A549 (cell line): ENCODE measurements at regions not wholly inside any gene's neighbourhood (a gene's known extent, or its start where the extent isn't known, plus 50 kb on each side); places are given as distances from the start of the nearest gene placed in this dataset.

ENCODE experiments used
- ATAC-seq, 2 experiments: fragments of 200-7000 bp in 1 of 2; fragments of >200 bp in 1 of 2; cut with Nextera tagmentation in 1 of 2; cut with Tn5 transposase in 1 of 2; 3 replicates each; pipeline versions ENCODE4 v1.8.0 to v1.9.1; 2018 to 2020; ENCODE audit warnings: mild to moderate bottlenecking in 1 of 2, moderate library complexity in 1 of 2
- CTCF ChIA-PET: fragments of 300-600 bp; sonication (Branson Sonifier 250); formaldehyde crosslinking; extraction: SDS; loops from one replicate; lab custom pipeline; 2021; ENCODE audit warnings: antibody characterized with exemption, inconsistent platforms; lab: Yijun Ruan, JAX
- POLR2A ChIA-PET: fragments of 350-600 bp; formaldehyde crosslinking; extraction: SDS; loops from one replicate; lab custom pipeline; 2021; ENCODE audit warnings: antibody characterized with exemption, inconsistent platforms; lab: Yijun Ruan, JAX
- DNase-seq, 2 experiments: peaks; one replicate each; pipeline versions ENCODE4 v3.0.0 to v3.0.0-alpha.2; 2011 to 2016; ENCODE audit warnings: low read depth in 1 of 2, low spot score in 1 of 2
- FAIRE-seq: peaks from 2 replicates; lab custom pipeline; 2011; peaks lifted over from hg19 to GRCh38; lab: Jason Lieb, UNC
- H3K27ac ChIP-seq, 2 experiments: fragments of >200 bp; sonication (Bioruptor Twin); formaldehyde crosslinking; 3 replicates each; pipeline ENCODE4 v1.5.1; 2016 to 2017
- H3K4me1 ChIP-seq: fragments of >200 bp; sonication (Bioruptor Twin); formaldehyde crosslinking; 3 replicates; pipeline ENCODE4 v1.6.1; 2016
- H3K4me2 ChIP-seq: fragments of >200 bp; sonication (Bioruptor Twin); formaldehyde crosslinking; 3 replicates; pipeline ENCODE4 v1.6.1; 2016
- H3K4me3 ChIP-seq: fragments of >200 bp; sonication (Bioruptor Twin); formaldehyde crosslinking; 3 replicates; pipeline ENCODE4 v1.5.1; 2016
- H3K9me3 ChIP-seq: fragments of >200 bp; sonication (Bioruptor Twin); formaldehyde crosslinking; 3 replicates; pipeline ENCODE4 v1.6.1; 2016
- BHLHE40 ChIP-seq: IDR thresholded peaks from 2 replicates; pipeline ENCODE4 v1.6.1; 2012; ENCODE audit warnings: low read depth, low read length, inconsistent platforms
- CBX8 ChIP-seq: fragments of 200-600 bp; sonication (generic); IDR thresholded peaks from 2 replicates; pipeline ENCODE4 v1.6.1; 2016
- ESRRA ChIP-seq: fragments of 150-350 bp; IDR thresholded peaks from 2 replicates; pipeline ENCODE4 v1.6.1; 2014; ENCODE audit warnings: mild to moderate bottlenecking, low read length, borderline replicate concordance
- FOXS1 ChIP-seq: fragments of 250-450 bp; sonication (Bioruptor Pico); IDR thresholded peaks from 2 replicates; pipeline ENCODE4 v1.5.0; 2020; ENCODE audit warnings: mild to moderate bottlenecking, moderate library complexity
- HDAC2 ChIP-seq: fragments of 200-600 bp; sonication (generic); IDR thresholded peaks from 2 replicates; pipeline ENCODE4 v1.6.1; 2016
- HMGXB4 ChIP-seq: fragments of 250-450 bp; sonication (Bioruptor Pico); IDR thresholded peaks from 2 replicates; pipeline ENCODE4 v1.5.0; 2021; ENCODE audit warnings: mild to moderate bottlenecking, moderate library complexity, borderline replicate concordance
- HOXB13 ChIP-seq: fragments of 250-450 bp; sonication (Bioruptor Pico); IDR thresholded peaks from 2 replicates; pipeline ENCODE4 v1.5.0; 2020; ENCODE audit warnings: low read depth, mild to moderate bottlenecking, moderate library complexity
- KDM1A ChIP-seq: fragments of 200-600 bp; sonication (generic); IDR thresholded peaks from 2 replicates; pipeline ENCODE4 v1.6.1; 2016; ENCODE audit warnings: low read depth, mild to moderate bottlenecking
- KDM5A ChIP-seq: fragments of 200-600 bp; sonication (generic); IDR thresholded peaks from 2 replicates; pipeline ENCODE4 v1.6.1; 2016; ENCODE audit warnings: antibody characterized with exemption, mild to moderate bottlenecking
- NPAS2 ChIP-seq: fragments of 250-450 bp; sonication (Bioruptor Pico); IDR thresholded peaks from 2 replicates; pipeline ENCODE4 v1.8.0; 2022; ENCODE audit warnings: mild to moderate bottlenecking, moderate library complexity, borderline replicate concordance
- NR3C1 ChIP-seq: fragments of >200 bp; sonication (Bioruptor Twin); formaldehyde crosslinking; IDR thresholded peaks from 3 replicates; pipeline ENCODE4 v1.6.1; 2017
- POLR2AphosphoS2 ChIP-seq: conservative IDR thresholded peaks from 2 replicates; pipeline ENCODE4 v1.6.1; 2012; ENCODE audit warnings: low read length, improper control_type of control experiment, inconsistent platforms
- RARB ChIP-seq: fragments of 250-450 bp; sonication (Bioruptor Pico); IDR thresholded peaks from 2 replicates; pipeline ENCODE4 v1.8.0; 2021; ENCODE audit warnings: mild to moderate bottlenecking, moderate library complexity
- RCOR1 ChIP-seq: fragments of 150-350 bp; IDR thresholded peaks from 2 replicates; pipeline ENCODE4 v1.6.1; 2014; ENCODE audit warnings: antibody characterized with exemption, low read length, low read depth
- RNF2 ChIP-seq: fragments of 200-600 bp; sonication (generic); IDR thresholded peaks from 2 replicates; pipeline ENCODE4 v1.6.1; 2016; ENCODE audit warnings: low read depth, mild to moderate bottlenecking, antibody characterized with exemption, moderate library complexity, borderline replicate concordance
- SMC3 ChIP-seq: fragments of >200 bp; sonication (Bioruptor Twin); formaldehyde crosslinking; IDR thresholded peaks from 3 replicates; pipeline ENCODE4 v1.6.1; 2018; ENCODE audit warnings: inconsistent platforms
- TP53 ChIP-seq: fragments of 250-450 bp; sonication (Bioruptor Pico); IDR thresholded peaks from 2 replicates; pipeline ENCODE4 v1.5.0; 2021; ENCODE audit warnings: mild to moderate bottlenecking, moderate library complexity
- USF2 ChIP-seq: fragments of 450-650 bp; IDR thresholded peaks from 2 replicates; pipeline ENCODE4 v1.6.1; 2014; ENCODE audit warnings: antibody characterized with exemption
- ZC3H11A ChIP-seq: fragments of 450-650 bp; IDR thresholded peaks from 2 replicates; pipeline ENCODE4 v1.6.1; 2014; ENCODE audit warnings: antibody characterized with exemption, mild to moderate bottlenecking
- ZSCAN20 ChIP-seq: fragments of 250-450 bp; sonication (Bioruptor Pico); IDR thresholded peaks from 2 replicates; pipeline ENCODE4 v1.8.0; 2022; ENCODE audit warnings: mild to moderate bottlenecking, moderate library complexity
- WGBS: methylation state at CpG from one replicate; pipeline ENCODE4 v1.1.6; 2017; ENCODE audit errors: missing lambda C conversion rate; 5-methylcytosine and 5-hydroxymethylcytosine counted together
- TF ChIP-seq, protein P1 (sequence below): fragments of >200 bp; sonication (Bioruptor Twin); formaldehyde crosslinking; IDR thresholded peaks from 3 replicates; pipeline ENCODE4 v1.6.1; 2016
- TF ChIP-seq, protein P2 (sequence below): IDR thresholded peaks from 2 replicates; pipeline ENCODE4 v1.6.1; 2012

- TF ChIP-seq, protein P1, sequence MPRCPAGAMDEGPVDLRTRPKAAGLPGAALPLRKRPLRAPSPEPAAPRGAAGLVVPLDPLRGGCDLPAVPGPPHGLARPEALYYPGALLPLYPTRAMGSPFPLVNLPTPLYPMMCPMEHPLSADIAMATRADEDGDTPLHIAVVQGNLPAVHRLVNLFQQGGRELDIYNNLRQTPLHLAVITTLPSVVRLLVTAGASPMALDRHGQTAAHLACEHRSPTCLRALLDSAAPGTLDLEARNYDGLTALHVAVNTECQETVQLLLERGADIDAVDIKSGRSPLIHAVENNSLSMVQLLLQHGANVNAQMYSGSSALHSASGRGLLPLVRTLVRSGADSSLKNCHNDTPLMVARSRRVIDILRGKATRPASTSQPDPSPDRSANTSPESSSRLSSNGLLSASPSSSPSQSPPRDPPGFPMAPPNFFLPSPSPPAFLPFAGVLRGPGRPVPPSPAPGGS = no peak
- no peak for TF ChIP-seq TP53 (CRISPR knock-in tag)
- TF ChIP-seq FOXS1 (CRISPR knock-in tag) = no peak
- TF ChIP-seq HDAC2 = no peak
- no peak for TF ChIP-seq RCOR1
- TF ChIP-seq, all 56 proteins: peak for 0
These were observed 179.7 kb downstream of the PTPN20 start (continued) for GRCh38 chr10:47090903-47091302.

- ATAC-seq = no peak
- WGBS = 13% methylated on average over 2 of the region's 2 CpGs
- FAIRE-seq = no peak
- Histone ChIP-seq H3K4me3 (no peak overlapping the region), H3K9me3 (0 out of 3 replicates have a peak, but pooled peaks cover 7% of the 10 kb centered on the region), H3K4me2 (no peak overlapping the region), H3K4me1 (no peaks in the 10 kb centered on the region), H3K27ac (no peak overlapping the region)
- no peak for TF ChIP-seq ZSCAN20
- TF ChIP-seq, protein P1 = no peak
- TF ChIP-seq CBX8 = no peak
- no peak for TF ChIP-seq RNF2
- TF ChIP-seq RARB = no peak
- TF ChIP-seq SMC3 = no peak
- ChIA-PET CTCF (interaction anchor here (1.2 to 1.3 kb wide), 3 partner anchors 20 to 67 kb away, joined by 3 to 6 read pairs (median 4); no protein-coding TSS in a partner anchor), POLR2A (no interaction called here)
- DNase-seq = no peak
These were observed 180.2 kb downstream of the PTPN20 start for GRCh38 chr10:47091421-47091820.

DNA sequence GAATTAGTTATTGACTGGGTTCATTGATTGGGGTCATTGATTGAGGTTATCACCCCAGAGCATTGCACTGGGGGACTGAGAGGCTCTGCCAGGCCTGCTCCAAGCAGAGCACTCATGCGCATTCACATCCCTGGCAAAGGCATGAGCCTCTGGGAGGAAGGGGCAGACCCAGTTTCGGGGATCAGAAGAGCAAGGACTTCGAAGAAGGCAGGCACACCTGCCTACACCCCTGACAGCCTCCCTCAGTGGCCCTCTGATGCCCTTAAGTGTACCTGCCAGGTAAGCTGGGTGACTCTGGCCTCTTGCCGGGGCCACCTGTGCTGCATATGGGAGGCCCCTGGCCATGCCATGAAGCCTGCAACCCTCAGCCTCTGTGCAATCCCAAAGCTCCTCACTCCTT, 181.1 kb downstream of the PTPN20 start:
- ChIA-PET POLR2A (no interaction called here), CTCF (interaction anchor here (1.2 to 1.3 kb wide), 3 partner anchors 15 to 68 kb away, joined by 4 to 6 read pairs (median 5); no protein-coding TSS in a partner anchor)
- 51% methylated on average over 3 of the region's 4 CpGs for WGBS

More for the DNA sequence above, 181.1 kb downstream of the PTPN20 start:
- DNase-seq (no peak), ATAC-seq (no peak), FAIRE-seq (no peak)
- H3K4me1 ChIP-seq = no peaks in the 10 kb centered on the region
- H3K27ac ChIP-seq = no peak overlapping the region
- no peak for TF ChIP-seq HMGXB4 (CRISPR knock-in tag)
- TF ChIP-seq KDM5A = no peak
- TF ChIP-seq NR3C1 = no peak
- no peak for TF ChIP-seq KDM1A
- no peak for TF ChIP-seq POLR2AphosphoS2
- no peak for TF ChIP-seq NPAS2 (CRISPR knock-in tag)
- no peak for TF ChIP-seq HOXB13 (CRISPR knock-in tag)
- TF ChIP-seq USF2 = no peak
- no peak for TF ChIP-seq BHLHE40
- TF ChIP-seq, protein P2, sequence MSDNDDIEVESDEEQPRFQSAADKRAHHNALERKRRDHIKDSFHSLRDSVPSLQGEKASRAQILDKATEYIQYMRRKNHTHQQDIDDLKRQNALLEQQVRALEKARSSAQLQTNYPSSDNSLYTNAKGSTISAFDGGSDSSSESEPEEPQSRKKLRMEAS = no peak
- no peak for TF ChIP-seq FOXS1 (CRISPR knock-in tag)
- TF ChIP-seq ESRRA = no peak
- no peak for TF ChIP-seq ZC3H11A
- no peak overlapping the region for H3K4me2 ChIP-seq
- no peak overlapping the region for H3K4me3 ChIP-seq
- H3K9me3 ChIP-seq = 0 out of 3 replicates have a peak, but pooled peaks cover 7% of the 10 kb centered on the region
